Nephron progenitor cell (in vitro differentiated cells): ENCODE measurements at regions not wholly inside any gene's neighbourhood (a gene's known extent, or its start where the extent isn't known, plus 50 kb on each side); places are given as distances from the start of the nearest gene placed in this dataset.

Source experiments
- DNase-seq: peaks from one replicate; pipeline ENCODE4 v3.0.0; 2021
- H3K27ac Mint-ChIP-seq: 2 replicates; pipeline ENCODE4 v1.8.0; 2021; ENCODE audit warnings: mild to moderate bottlenecking, moderate library complexity, mixed read lengths
- H3K27me3 Mint-ChIP-seq: 2 replicates; pipeline ENCODE4 v1.8.0; 2021; ENCODE audit warnings: mild to moderate bottlenecking, low read depth, mixed read lengths; ENCODE audit not compliant: poor library complexity
- H3K36me3 Mint-ChIP-seq: 2 replicates; pipeline ENCODE4 v1.8.0; 2021; ENCODE audit warnings: low read depth, mixed read lengths
- H3K4me1 Mint-ChIP-seq: 2 replicates; pipeline ENCODE4 v1.8.0; 2021; ENCODE audit warnings: mixed read lengths
- H3K4me3 Mint-ChIP-seq: 2 replicates; pipeline ENCODE4 v1.8.0; 2021; ENCODE audit warnings: mild to moderate bottlenecking, moderate library complexity, mixed read lengths
- H3K9me3 Mint-ChIP-seq: 2 replicates; pipeline ENCODE4 v1.8.0; 2021; ENCODE audit warnings: mild to moderate bottlenecking, moderate library complexity, mixed read lengths
- TF ChIP-seq, protein P1 (sequence below): fragments of 200-600 bp; sonication (generic); IDR thresholded peaks from 2 replicates; pipeline ENCODE4 v1.5.0; 2021; ENCODE audit warnings: antibody characterized with exemption

DNA sequence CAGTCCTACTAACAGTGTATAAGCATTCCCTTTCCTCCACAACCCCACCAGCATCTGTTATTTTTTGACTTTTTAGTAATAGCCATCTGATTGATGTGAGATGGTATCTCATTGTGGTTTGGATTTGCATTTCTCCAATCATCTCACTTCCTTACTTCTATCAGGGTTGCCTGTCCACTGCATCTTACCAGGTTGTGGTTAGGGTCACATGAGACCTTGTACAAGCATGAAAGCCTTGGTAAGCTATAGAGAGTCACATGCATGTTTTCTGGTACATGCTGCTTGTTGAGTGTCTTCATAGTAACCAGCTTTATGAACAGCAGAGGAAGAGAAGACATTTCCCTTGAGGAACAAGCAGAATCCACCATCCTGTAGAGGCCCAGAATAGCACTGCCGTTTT is 102.9 kb upstream of the PAX6 start:
- H3K4me3 Mint-ChIP-seq = no peak overlapping the region
- H3K4me1 Mint-ChIP-seq = no peaks in the 10 kb centered on the region
- no peaks in the 10 kb centered on the region for H3K36me3 Mint-ChIP-seq
- H3K27ac Mint-ChIP-seq = no peak overlapping the region
- peaks cover 3% of the 10 kb centered on the region for H3K9me3 Mint-ChIP-seq
- no peak for DNase-seq
- TF ChIP-seq, protein P1, sequence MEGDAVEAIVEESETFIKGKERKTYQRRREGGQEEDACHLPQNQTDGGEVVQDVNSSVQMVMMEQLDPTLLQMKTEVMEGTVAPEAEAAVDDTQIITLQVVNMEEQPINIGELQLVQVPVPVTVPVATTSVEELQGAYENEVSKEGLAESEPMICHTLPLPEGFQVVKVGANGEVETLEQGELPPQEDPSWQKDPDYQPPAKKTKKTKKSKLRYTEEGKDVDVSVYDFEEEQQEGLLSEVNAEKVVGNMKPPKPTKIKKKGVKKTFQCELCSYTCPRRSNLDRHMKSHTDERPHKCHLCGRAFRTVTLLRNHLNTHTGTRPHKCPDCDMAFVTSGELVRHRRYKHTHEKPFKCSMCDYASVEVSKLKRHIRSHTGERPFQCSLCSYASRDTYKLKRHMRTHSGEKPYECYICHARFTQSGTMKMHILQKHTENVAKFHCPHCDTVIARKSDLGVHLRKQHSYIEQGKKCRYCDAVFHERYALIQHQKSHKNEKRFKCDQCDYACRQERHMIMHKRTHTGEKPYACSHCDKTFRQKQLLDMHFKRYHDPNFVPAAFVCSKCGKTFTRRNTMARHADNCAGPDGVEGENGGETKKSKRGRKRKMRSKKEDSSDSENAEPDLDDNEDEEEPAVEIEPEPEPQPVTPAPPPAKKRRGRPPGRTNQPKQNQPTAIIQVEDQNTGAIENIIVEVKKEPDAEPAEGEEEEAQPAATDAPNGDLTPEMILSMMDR = no peak
- H3K27me3 Mint-ChIP-seq = peaks cover 14% of the 10 kb centered on the region

DNA sequence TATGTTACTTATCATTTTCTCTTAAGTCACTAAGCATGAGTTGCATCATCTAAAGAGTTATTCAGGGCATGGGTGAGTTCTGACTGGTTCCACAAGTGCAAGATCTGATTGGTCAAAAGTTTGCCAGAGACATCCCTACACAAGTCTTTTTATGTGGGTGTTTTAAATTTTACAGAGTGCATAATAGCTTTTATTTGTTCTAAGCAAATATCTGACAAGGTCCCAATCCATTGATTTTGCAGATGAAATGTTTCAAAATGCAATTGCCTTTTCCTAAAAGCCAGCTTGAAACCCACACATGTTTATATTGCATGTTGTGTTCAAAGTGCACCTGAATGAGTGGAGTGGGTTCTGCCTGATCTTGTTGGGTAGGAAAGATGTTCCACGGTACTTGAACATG is 101.7 kb upstream of the PAX6 start:
- H3K36me3 Mint-ChIP-seq = no peaks in the 10 kb centered on the region
- no peak overlapping the region for H3K4me3 Mint-ChIP-seq
- peaks cover 18% of the 10 kb centered on the region for H3K27me3 Mint-ChIP-seq
- H3K4me1 Mint-ChIP-seq = no peaks in the 10 kb centered on the region
- no peak for DNase-seq
- H3K27ac Mint-ChIP-seq = no peak overlapping the region
- peaks cover 5% of the 10 kb centered on the region for H3K9me3 Mint-ChIP-seq
- TF ChIP-seq, protein P1 = no peak

DNA sequence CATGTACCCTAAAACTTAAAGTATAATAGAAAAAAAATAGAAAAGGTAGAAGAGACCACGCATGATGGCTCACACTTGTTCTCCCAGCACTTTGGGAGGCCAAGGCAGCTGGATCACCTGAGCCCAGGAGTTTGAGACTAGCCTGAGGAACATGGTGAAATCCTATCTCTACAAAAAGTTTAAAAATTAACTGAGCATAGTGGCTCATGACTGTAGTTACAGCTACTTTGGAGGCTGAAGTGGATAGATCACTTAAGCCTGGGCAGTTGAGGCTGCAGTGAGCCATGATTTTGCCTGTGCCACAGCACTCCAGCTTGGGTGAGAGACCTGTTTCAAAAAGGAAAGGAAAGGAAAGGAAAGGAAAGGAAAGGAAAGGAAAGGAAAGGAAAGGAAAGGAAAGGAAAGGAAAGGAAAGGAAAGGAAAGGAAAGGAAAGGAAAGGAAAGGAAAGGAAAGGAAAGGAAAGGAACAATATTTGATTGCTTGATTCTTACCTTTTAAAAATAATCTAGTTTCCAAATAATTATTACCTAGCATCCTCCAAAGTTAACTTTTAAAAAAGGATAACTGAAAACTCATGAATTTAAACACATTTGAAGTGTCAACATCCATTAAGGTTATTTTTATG is 99.9 kb upstream of the PAX6 start:
- Mint-ChIP-seq H3K4me1 (no peaks in the 10 kb centered on the region), H3K27me3 (peaks cover 18% of the 10 kb centered on the region), H3K4me3 (no peak overlapping the region), H3K36me3 (no peaks in the 10 kb centered on the region), H3K9me3 (peaks cover 5% of the 10 kb centered on the region), H3K27ac (no peak overlapping the region)
- no peak for DNase-seq
- TF ChIP-seq, protein P1 = no peak

DNA sequence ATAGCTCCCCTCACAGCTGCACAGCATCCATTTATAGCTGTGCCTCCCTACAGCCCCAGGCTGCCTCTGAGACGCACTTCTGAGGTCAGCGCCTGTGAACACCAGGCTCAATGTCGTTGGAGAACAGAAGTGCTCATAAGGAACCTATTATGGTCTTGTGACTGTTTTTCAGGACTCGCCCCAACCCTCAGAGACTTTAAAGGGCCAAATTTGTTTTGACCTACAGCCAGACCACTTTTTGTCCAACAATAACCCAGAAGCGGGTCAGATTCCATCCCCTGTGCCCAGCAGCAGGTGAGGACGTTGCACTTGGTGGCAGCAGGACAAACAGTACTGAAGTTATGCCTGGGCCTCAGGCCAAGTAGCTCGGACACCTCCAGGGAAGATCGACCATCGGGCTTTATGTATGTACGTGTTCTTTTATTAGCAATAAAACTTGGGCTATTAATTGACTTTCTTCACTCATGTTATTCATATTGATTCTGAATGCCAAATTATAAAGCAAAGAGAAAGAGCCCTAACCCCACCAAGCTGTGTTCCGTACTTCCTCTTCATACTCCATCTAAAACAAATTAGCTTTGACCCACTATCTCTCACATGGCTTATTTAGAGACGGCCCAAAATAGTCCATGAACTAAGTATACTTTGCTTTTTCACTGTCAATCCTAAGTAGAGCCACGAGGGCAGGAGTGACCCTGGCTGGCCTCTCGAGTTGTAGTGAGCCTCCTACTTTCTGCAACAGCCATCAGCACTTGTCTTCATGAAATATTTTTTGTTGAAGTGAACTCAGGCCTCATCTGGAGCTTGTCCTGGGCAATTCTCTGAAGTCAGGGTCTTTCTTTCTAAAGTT is 92.3 kb upstream of the PAX6 start:
- Mint-ChIP-seq H3K27ac (no peak overlapping the region), H3K4me3 (no peak overlapping the region), H3K9me3 (no peaks in the 10 kb centered on the region), H3K36me3 (no peaks in the 10 kb centered on the region), H3K27me3 (peaks cover 2% of the 10 kb centered on the region), H3K4me1 (no peaks in the 10 kb centered on the region)
- DNase-seq = no peak
- TF ChIP-seq, protein P1 = no peak

DNA sequence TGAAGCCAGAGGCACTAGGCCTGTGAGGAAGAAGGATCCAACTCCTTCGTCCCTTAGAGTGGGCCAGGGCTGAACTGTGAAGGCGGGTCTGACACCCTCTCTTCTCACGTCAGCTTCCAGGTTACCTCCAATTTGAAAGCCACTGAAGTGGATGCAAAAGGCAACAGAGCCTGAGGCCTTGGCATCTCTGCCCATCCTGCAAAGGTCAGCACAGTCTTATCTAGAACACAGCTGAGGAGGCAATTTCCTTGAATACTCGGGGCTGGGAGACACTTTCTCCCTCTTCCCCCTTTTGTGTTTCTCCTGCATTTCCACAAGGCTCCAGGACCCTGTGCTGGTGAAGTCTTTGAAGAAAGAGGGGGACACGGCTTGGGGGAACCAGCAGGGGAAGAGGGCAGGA is 91.6 kb upstream of the PAX6 start:
- TF ChIP-seq, protein P1 = no peak
- DNase-seq = no peak
- Mint-ChIP-seq H3K36me3 (no peaks in the 10 kb centered on the region), H3K9me3 (no peaks in the 10 kb centered on the region), H3K4me1 (no peaks in the 10 kb centered on the region), H3K27ac (no peak overlapping the region), H3K4me3 (no peak overlapping the region), H3K27me3 (peaks cover 4% of the 10 kb centered on the region)

DNA sequence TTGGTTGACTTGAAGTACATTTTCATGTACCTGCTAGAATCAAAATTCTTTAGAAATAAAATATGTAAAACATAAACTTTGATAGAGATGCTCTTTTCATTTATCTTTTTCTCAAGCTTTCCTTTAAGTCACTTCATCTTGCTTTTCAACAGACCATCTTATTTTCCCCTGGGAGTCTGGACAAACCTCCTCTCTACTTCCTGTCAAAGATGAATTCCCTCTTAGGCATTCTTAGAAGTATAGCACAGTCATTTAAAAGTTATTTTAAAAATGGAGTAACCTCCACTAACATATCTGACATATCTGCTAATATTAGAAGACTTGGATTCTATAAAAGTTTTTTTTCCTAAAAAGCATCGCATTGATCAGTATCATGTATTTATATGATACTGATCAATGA is 84.8 kb upstream of the PAX6 start:
- Mint-ChIP-seq H3K4me1 (no peaks in the 10 kb centered on the region), H3K36me3 (no peaks in the 10 kb centered on the region), H3K9me3 (no peaks in the 10 kb centered on the region), H3K27ac (no peak overlapping the region), H3K27me3 (peaks cover 9% of the 10 kb centered on the region), H3K4me3 (no peak overlapping the region)
- TF ChIP-seq, protein P1 = no peak
- DNase-seq = no peak
